Activated naive CD4-positive, alpha-beta T cell treated with anti-CD3 and anti-CD28 coated beads, Interleukin-2, amount 50 U/mL, for 16 hours (primary cell): ENCODE measurements at regions not wholly inside any gene's neighbourhood (a gene's known extent, or its start where the extent isn't known, plus 50 kb on each side); places are given as distances from the start of the nearest gene placed in this dataset.

Experiments
- DNase-seq: peaks from one replicate; pipeline ENCODE4 v3.0.0-alpha.2; 2020

- no peak for DNase-seq
Measured at GRCh38 chr10:36188461-36188860, 546.4 kb upstream of the FZD8 start.

GRCh38 chr10:36188080-36188453 lies 546.0 kb upstream of the FZD8 start:
- no peak for DNase-seq

- DNase-seq: no peak
Measured at GRCh38 chr10:36187380-36188079, 545.4 kb upstream of the FZD8 start.

DNA sequence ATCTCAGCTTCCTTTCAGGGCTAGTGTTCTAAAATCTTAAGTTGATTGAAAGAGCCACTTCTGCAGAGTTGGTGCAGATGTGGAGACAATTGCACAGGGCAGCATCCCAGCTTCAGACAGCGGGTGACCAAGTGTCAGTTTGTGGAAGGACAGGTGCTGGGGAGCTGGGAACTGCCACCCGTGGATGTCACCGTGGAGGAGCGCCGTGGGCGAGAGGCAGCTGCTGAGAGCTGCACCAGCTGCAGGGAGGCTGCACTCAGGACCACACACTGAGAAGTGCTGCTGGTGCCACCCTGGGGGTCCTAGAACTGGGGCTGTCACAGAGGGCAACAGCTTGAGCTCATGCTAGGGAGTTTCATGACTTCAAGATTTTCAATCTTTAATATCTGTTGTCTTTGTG lies 543.0 kb upstream of the FZD8 start:
- no peak for DNase-seq

GRCh38 chr10:36183726-36184125 lies 541.6 kb upstream of the FZD8 start:
- no peak for DNase-seq

DNA sequence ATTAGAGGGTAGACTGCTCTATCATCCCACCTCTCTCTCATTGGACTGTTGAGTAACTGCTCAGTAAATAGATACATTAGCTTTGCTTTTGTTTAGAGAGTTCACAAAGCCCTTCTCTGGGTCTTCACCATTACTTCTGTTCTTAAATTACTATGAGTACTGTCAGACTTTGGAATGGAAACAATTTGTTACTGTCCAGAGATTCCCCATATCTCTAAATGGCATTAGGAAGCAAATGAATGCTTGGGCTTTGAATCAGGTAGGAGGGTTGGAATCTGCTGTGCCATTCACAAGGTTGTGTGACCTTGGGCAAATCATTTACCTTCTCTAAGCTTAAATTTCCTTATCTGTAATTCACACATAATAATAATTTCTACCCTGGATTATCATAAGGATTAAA lies 541.0 kb upstream of the FZD8 start:
- no peak for DNase-seq

DNA sequence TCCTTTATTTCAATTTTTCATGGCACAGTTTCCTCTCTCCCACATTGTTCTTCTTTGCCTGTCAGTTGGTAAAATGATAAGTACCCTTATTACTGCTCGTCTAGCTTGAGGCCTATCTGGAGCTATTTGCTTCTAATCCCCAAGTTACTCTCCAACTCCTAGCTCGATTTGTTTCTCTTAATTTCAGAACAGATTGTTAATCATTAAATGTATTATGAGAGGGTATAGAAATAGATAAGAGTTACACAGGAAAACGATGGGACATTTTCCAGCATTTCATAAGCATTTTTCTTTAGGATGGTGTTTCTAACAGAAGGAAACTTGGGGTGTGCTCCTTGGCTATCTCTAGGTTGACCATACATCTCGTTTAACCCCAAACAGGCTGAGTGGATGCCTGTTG lies 540.5 kb upstream of the FZD8 start:
- no peak for DNase-seq

GRCh38 chr10:36182179-36182566 lies 540.1 kb upstream of the FZD8 start:
- no peak for DNase-seq

DNA sequence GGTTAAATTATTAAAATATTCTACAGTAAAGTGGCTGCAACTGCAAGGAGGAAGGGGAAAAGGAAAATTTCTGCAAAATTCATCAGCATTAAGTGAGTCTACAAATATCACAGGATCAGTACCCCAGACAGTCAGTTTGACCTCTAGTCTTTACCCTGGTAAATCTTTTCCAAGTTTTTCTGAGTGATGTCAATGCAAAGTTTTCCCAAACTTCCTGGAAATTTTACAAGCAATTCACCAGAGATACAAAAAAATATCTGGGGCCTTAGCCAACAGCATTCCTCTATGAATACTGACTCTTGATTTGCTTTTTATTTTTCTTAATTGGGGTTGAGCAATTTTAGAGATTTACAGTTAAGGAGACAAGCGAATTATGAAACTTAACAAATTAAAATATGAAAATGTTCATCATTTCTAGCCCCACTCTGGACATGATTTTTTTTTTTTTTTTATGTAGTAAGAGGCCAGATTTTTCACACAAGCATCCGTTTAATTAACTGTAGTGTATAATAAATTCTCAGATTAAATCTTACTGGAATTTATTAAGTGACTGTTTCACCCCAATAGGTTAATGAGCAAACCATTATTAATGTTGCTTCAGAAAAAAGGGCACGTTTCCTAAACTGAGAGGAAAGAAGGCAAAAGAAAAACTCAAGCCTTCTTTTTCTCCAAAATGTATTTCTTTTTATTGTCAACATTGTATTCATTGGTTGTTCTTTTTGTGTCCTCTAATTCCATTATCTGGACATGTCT lies 539.5 kb upstream of the FZD8 start:
- DNase-seq: no peak

DNA sequence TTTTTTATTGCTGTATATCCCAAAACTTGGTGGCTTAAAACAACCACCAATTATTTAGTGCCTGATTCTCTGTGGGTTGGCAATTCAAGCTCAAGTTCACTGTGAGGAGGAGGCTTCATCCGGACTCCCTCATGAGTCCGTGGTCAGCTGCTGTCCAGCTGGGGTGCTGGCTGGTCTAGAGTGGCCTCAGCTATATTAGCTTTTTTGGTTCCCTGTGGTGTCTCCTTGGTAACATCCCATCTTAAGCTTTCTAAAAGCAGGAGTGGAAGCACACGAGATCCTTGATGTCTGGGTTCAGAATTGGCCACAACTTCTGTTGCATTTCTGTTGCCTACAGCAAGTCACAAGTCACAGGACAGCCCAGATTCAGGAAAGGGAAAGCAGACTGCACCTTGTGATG lies 536.5 kb upstream of the FZD8 start:
- no peak for DNase-seq

- no peak for DNase-seq
Measured at GRCh38 chr10:36177071-36177470, 535.0 kb upstream of the FZD8 start.

- DNase-seq: no peak
Measured at GRCh38 chr10:36175954-36176353, 533.9 kb upstream of the FZD8 start.

GRCh38 chr10:36173364-36173763 lies 531.3 kb upstream of the FZD8 start:
- DNase-seq: no peak

GRCh38 chr10:36171953-36172940 lies 530.2 kb upstream of the FZD8 start:
- no peak for DNase-seq

DNA sequence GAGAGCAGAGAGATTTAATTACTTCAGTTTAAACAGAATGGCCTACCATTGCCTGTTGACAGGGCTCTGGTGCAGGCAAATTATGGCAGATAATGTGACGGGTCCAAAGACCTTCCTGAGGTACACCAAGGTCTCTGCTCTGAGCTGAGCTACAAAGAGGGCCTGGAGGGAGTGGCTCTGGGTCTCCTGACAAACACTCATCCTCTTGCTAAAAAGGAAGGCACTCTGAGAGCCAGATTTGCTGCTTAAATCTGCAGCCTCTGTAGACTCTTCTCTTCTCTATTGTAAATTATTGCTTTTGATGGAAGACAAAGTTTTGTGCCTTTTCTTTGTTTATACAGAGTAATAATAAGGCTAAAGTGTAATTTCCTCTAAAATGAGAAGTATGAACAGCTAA lies 529.5 kb upstream of the FZD8 start:
- no peak for DNase-seq

DNA sequence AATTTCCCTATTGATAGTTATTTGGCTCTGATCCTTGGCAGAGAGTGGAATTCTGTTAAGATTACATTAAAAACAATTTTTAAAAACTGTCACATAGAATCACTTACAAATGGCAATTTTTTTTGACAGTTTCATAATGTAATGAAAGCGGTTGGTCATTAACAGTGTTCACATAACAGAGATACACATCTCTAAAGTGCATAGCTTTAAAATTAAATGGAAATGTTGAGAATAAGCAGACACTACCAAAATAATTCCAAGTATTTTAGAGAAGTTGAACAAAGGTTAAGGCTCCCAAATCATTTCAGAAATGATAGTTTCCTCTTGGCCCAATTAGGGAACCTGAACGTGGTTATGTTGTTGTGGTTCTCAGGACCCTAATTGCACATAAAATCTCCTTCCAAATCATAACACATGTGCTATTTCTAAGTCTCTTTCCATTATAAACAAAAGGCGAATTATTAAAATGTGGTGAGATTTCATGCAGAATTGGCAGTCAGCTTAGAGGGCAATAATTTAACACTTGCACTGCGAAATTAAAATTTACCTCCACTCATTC lies 528.9 kb upstream of the FZD8 start:
- DNase-seq: no peak

DNA sequence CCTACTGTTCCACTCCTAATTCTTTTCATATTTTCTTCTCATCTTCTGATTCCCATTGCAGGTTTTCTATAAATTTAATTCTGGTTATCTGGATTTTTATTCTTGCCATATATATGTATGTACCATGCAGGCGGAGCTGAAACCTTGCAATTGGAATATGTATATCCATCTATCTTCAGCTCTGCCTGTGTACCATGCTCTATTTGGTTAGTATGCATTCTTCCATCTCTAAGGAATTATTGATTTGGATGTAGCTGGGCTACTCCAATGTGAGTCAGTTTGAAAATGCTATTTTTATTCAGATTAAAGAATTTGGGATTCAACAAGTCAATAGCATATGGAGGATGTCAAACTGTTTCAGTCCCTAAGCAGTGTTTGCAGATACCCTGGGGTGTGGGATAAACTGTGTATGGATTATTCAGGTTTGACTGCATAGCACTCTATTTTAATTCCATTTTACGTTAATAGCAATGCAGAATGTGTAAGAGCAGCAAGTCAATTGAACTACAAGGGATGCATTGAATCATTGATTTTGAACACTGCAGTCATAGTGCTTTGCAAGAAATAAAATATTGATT lies 528.1 kb upstream of the FZD8 start:
- no peak for DNase-seq

DNA sequence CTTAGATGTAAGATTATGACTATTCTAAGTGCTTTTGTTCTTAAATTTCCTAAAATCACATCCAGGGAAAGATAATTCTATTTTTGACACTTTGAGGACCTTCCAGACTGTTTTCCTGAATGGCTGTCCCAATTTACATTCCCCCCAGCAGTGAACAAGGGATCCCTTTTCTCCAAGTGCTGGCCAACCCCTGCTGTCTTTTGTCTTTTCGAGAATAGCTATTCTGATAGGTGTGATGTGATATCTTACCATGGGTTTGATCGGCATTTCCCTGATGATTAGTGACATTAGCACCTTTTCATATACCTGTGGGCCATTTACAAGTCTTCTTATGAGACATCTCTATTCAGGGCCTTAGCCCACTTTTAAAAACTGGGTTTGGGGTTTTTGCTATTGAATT lies 526.7 kb upstream of the FZD8 start:
- no peak for DNase-seq

- DNase-seq: no peak
Measured at GRCh38 chr10:36164556-36165504, 522.7 kb upstream of the FZD8 start.

DNA sequence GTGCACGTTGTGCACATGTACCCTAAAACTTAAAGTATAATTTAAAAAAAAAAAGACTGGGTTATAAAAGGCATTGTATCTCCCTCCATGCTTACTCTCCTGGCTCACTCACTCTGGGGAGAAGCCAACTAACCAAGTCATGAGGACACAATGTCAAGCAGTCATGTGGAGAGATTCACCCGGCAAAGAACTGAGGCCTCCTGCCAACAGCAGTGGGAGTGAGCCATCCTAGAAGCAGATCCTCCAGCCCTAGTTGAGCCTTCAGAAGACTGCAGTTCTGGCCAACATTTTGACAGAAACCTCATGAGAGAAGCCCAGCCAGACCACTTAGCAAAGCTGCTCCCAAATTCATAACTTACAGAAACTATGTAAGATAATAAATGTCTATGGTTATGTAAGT lies 521.7 kb upstream of the FZD8 start:
- DNase-seq: no peak

DNA sequence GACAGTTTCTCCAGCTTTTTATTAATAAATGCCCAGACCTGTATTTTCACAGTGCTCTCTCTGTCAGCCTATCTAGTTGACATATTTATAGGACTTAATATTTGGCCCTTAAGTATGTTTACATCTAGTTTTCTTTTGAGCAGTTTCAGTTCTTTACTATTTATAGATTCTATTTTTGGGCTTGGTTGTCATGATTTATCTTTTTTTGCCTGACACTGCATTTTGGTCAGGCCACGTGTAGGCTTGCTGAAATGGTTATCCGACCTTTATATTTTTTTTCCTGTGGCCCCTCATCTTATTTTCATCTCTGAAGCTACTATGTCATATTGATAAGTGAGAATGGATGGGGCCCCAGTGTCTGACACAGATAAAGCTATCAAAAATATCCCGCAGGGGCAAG lies 515.4 kb upstream of the FZD8 start:
- no peak for DNase-seq

DNA sequence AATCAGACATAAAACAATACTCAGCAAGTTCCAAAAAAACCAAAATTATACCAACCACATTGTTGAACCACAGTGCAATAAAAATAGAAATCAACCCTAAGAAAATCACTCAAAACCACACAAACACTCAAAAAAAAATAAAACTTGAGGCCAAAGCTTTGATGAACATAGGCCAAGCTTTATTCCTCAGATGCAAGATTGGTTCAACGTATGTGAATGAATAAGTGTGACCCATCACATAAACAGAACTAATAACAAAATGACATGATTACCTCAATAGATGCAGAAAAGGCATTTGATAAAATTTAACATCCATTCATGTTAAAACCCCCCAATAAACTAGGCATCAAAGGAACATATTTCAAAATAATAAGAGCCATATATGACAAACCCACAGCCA lies 506.1 kb upstream of the FZD8 start:
- no peak for DNase-seq
